ENCODE measurements at regions not wholly inside any gene's neighbourhood (a gene's known extent, or its start where the extent isn't known, plus 50 kb on each side); places are given as distances from the start of the nearest gene placed in this dataset.
"Not testable (repeated sequence)": the region's sequence is repeated elsewhere in the genome, so short reads cannot be mapped to it uniquely, and the experiment has no call there.

DNA sequence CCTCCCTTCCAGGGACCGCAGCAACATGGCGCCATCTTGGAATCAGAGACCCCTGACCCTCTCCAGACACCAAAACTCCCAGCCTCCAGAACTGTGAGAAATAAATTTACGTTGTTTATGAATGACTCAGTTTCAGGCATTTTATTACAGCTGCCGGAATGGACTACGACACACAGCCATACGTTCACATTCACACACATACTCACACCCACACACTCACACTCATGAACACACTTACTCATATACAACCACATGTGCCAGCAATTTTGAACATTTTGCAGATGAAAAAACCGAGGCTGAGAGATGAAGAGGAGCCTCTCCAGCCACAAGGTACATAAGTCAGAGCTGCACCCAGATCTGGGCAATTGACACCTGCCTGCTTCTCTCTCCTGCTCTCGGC is 151.0 kb upstream of the RAB4A start:
- no peak for DNase-seq

DNA sequence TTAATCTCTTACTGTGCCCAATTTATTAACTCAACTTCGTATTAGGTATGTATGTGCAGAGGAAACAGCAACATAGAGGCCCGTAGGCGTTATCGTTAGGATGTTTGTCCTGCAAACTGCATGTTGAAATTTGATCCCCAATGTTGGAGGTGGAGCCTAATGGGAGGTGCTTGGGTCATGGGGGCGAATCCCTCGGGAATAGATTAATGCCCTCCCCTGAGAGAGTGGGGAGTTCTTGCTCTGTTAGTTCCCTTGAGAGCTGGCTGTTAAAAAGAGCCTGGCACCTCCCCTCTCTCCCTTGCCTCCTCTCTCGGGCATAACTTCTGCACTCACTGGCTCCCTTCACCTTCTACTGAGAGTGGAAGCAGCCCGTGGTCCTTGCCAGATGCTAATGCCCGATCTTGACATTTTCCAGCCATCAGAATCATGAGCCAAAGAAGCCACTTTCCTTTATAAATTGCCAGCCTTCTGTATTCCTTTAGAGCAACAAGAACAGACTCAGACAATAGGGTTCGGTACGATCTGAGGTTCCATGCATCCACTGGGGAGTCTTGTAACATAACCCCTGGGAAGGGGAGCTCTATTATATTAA is 149.0 kb upstream of the RAB4A start:
- DNase-seq = no peak

DNA sequence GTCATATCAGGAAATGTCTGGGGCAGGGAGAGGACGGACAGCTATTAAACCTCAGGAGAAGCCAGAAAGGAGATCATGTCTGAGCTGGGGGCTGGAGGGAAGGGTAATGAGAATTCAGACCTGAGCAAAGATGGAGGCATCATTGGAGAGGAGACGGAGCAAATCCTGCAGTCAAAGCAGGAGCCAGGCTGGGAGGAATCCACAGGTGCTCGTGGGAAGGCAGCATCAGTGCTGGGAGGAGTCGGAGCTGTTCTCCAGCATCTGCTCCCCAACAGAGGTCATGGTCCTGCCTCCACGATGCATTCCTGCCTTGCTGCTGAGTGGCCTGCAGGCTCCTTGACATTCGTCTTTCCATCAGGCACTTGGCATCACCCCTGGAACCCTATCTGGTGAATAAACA is 148.3 kb upstream of the RAB4A start:
- no peak for DNase-seq

DNA sequence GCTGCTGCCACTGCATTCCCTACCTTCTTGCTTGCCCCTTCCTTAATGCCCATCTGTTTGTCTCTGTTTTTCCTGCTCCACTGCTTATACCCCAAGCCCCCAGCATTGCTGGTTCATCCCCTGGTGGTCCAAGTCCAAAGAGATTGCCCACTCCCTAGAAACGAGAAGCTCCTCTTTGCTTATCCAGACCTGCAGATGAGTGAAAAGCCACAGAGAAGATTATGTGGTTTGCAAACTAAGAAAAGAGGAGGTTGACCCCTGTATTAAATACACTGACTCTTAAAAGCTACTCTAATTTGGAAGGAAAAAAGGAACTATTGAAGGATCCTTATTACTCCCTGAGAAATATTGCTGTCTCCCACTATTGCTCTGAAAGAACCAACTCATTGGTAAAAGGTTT is 146.8 kb upstream of the RAB4A start:
- no peak for DNase-seq

DNA sequence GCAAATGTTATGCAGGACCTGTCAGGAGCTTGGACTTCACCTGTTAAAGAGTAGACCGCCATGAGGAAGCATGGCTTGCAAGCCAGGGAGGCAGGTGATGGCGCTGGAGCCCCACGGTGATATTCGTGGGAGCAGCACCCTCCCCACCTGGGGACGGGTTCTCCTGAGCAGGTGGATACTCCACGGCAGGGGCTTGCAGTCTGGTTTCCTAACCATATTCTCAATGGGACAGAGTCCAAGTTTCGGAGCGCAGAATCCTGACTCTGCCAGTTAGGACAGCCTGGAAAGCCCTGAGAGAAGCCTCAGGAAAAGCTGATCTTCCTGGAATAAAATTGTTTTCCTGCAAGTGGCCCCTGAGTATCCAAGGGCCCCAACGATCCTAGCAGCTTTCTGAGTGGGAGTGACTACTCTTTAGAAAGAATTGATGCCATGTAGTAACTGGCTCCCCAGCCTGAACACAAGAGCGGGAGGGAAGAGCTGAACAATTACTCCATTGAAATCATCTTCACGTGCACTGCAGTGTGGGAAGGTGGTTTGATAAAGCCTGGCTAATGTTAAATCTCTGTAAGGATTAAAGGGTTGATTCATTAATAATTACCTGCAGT is 146.3 kb upstream of the RAB4A start:
- DNase-seq = no peak

DNA sequence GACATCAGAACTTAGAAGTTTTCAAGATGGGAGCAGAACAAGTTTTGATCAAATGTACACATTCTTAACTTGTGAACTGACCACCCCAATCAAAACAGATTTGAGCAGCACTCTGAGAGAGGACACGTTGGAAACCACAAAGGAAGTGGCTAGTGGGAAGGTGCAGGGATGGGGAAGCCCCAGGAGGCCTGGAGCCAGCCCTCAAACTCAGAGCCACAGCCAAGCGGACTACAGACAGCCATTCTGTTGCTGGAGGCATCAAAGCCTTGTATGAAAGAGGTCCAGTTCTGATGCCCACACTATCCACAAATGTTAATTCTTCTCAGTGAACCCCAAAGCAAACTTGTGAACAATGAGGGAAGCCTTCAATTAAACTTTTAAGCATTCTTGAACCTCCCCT is 143.6 kb upstream of the RAB4A start:
- peak; percentile 29 for DNase-seq

DNA sequence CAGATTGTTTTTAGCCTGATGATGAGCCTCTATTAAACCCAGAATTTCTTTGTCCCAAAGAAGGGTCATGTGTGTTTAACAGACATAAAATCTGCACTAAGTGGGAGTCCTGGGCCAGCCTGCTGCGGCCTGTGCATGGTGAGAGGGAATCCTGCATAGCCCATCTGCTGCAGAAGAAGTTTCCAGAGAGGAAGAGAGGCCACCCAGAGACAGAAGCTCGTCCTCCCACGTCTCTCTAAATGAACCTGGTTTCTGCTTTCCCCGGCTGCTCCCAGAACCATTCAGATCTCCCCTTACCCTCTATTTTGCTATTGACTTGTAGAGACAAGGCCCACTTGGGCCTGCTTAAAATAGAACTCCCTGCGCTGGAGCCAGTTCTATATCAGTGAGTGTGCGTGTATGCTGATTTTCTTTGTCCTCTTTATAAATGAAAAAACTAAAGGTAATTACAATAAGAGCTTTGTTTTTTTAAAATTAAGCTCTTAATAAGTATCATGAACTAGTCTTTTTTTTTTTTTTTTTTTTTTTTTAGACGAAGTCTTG is 142.8 kb upstream of the RAB4A start:
- no peak for DNase-seq

DNA sequence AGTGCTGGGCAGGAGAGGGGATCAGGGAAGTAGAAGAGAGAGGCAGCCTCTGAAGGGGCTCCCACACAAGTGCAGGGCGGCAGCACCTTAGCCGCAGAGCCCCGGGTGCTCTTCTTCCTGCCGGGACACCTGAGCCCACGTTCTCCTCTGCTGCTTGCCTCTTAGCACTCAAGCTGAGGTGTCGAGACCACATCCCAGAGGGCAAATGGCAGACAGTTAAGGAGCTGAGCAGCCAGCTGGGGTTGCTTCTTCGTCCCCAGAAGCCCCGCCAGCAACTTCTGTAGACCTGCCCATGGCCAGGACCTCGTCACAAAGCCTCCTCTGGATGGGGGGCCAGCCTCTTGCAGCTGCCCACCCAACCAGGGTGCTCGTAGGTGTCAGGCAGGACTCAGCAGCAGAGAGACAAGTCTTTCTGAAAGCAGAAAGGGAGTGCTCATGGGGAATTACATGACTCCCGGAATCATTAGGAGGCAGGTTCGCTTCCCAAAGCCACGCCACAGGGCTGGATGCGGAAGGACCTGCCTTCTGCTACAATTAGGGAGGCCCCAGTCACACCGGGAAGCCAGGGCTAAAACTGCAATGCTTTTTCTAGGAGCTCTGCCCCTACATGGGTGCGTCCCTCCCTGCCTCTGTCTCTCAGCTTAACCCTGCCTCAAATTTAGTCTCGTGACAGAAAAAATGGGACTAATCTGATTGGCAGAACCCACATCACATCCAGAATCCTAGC is 141.4 kb upstream of the RAB4A start:
- peak; percentile 47 for DNase-seq

DNA sequence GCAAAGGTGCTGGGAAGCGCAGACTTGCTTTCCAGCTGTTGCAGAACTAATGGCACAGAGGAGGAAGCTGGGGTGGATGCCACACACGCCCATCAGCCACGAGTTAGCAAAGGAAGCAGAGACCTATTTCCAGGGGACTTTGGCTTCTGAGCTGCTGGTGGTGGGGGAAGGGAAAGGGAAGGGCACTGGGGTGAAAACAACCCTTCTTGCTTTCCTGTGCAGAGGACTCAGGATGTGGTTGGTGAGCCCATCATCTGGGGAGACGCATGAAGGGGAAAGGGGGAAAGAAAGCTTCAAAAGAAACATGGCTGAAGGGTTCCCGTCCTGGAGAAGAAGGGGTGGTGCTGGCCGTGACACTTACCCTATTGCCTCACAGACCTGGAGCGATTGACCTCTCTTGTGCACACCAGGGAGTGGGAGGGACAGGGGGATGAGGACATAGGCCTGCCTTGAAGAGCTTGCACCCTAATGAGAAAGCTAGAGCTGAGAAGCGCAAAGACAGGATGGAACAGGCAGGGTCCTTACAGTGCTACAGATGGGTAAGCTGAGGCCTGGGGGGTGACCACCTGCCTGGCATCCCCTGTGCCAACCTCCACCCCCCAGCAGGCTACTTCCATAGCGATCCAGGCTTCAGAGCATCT is 140.8 kb upstream of the RAB4A start:
- DNase-seq = peak; percentile 39

DNA sequence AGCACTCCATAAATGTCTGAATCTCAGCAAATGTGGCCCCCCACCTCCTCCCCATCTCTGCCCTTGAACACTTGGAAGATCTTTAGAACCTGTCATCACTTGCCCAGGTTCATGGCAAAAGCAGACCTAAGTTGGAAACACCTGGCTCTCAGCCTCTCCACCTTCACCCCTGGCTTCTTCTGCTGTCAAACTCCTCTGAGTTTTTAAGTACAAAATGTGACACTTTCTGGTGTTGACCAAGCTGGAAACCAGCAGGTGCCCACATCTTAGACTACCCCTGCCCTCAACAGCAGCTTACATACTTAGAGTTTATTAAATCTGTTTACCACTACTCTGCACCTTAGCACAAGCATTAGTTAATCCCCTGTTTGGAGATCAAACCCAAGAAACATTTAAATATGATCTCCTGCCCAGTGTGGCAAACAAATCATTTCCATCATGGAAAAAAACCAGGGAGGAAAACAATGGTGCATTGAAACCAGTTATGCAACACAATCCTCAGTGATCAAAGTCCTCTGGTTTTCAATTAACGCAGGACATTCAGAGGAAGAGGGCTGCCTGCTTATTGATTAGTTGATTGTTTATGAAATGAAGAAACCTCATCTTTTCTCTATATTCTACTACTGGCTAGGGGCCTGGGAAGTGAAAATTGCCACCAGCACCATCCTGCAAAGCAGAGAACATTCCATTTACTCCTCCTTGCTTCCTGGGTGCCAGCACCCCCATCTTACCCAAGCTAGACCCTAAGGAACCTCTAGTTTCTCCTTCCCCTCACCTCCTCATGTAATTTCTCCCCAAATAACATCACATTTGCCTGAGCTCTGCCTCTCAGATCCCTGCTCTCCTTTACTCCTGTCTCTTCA is 139.4 kb upstream of the RAB4A start:
- DNase-seq = no peak

DNA sequence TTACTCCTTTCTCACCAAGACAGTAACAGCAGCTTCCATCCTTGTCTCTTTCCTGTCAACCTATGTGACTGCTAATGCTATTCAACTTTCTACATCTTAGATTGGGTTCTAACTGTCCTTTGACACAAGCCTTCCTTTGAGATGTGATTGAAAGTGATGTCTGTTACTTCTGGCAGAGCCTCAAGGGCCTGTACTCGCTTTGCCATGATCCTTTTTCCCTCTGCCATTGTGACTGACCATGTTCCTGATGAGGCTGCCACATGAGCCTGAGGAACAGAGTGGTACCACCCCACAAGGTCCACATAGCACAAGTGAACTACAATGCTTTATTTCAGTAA is 138.8 kb upstream of the RAB4A start:
- no peak for DNase-seq

DNA sequence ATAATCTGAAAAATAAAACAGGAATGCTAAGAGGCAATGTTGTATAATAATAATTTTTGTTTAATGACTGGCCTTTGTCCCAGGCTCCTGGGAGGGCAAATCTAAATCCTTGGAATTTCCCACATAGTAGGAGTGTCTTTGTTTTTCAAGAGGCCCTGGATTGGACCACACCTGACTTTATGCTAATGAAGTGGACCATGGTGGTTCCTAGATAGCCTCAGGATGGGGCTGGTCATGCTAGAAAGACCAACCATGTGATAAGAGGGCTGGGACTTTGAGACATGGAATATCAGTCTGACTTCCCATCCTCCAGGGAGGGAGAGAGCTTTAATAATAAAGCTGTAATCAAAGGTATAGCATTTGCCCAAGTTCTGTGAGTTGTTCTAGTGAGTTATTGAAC is 138.2 kb upstream of the RAB4A start:
- no peak for DNase-seq

DNA sequence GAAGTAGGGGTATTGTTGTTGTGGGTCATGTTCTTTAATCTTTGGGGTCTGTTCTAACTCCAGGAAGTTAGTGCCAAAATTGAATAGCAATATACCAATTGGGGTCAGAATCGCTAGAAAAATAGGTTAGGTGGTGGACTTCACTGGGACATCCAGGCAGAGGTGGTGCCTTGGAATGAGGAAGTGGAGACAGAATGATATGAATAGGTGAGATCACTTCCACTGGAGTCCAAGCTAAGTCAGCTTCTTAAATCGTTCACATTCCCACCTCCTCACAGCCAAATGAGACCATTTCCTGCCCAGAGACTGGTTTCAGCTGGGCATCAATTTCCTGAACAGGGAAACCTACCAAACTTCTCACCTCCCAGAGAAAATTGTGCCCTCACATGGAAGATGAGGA is 137.8 kb upstream of the RAB4A start:
- no peak for DNase-seq

DNA sequence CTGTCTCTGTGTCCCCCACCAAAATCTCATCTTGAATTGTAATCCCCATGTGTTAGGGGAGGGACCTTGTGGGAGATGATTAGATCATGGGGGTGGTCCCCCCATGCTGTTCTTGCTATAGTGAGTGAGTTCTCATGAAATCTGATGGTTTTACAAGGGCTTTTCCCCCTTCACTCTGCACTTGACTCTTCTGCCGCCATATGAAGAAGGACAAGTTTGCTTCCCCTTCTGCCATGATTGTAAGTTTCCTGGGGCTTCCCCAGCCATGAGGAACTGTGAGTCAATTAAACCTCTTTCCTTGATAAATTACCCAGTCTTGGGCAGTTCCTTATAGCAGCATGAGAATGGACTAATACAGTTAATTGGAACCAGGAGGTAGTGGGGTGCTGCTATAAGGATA is 137.1 kb upstream of the RAB4A start:
- no peak for DNase-seq

DNA sequence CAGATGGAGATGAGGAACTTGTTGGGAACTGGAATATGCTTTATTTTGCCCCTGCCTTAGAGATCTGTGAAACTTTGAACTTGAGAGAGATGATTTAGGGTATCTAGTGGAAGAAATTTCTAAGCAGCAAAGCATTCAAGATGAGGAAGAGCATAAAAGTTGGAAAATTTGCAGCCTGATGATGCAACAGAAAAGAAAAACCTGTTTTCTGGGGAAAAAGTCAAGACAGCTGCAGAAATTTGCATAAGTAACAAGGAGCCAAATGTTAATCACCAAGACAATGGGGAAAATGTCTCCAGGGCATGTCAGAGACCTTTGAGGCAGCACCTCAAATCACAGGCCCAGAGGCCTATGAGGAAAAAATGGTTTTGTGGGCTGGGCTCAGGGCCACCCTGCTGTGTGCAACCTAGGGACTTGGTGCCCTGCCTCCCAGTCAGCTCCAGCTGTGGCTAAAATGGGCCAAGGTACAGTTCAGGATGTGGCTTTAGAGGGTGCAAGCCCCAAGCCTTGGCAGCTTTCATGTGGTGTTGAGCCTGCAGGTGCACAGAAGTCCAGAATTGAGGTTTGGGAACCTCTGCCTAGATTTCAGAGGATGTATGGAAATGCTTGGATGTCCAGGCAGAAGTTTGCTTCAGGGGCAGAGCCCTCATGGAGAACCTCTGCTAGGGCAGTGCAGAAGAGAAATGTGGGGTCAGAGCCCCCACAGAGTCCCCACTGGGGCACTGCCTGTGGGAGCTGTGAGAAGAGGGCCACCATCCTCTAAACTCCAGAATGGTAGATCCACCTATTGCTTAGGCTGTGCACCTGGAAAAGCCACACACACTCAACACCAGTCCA is 136.3 kb upstream of the RAB4A start:
- not testable (repeated sequence) for DNase-seq

DNA sequence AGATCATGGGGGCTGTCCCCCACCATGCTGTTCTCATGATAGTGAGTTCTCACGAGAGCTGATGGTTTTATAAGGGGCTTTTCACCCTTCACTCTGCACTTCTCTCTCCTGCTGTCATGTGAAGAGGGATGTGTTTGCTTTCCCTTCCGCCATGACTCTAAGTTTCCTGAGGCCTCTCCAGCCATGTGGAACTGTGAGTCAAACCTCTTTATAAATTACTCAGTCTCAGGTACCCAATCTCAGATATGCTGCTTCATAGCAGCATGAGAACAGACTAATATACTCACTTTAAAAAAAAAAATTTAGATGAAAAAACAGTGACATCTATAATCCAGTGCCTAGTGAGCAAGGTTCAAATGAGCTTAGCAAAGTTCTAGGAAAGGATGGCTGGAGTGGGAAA is 135.1 kb upstream of the RAB4A start:
- no peak for DNase-seq

DNA sequence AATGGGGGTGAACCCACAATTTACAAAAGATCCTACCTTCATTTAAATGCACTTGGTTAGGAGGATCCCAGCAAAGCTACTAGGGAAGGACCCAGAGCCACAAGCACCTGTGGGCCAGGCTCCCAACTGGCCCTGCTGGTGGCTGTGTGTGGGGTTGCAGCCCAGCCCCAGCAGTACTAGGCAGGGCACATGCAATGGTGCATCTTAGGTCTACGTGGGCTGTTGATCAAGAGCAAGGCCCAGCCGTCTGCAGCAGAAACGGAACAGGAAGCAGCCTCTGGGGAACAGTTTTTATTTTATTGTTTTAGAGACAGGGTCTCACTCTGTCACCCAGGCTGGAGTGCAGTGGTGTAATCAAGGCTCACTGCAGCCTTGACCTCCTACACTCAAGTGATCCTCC is 134.1 kb upstream of the RAB4A start:
- DNase-seq = no peak

DNA sequence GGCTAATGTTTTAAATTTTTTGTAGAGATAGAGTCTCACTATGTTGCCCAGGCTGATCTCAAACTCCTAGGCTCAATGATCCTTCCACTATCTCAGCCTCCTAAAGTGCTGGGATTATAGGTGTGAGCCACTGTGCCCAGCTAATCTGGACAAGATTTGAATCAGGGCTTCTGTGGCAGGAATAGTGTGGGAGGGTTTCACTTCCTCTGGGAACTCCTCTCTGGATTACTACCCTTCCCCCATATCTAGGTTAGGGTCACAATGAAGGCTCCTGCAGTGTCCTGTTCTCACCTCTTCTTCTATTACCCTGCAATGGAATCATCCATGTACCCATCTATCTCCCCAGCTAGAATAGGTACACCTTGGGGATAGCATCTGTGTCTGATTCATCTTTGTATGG is 133.6 kb upstream of the RAB4A start:
- no peak for DNase-seq

DNA sequence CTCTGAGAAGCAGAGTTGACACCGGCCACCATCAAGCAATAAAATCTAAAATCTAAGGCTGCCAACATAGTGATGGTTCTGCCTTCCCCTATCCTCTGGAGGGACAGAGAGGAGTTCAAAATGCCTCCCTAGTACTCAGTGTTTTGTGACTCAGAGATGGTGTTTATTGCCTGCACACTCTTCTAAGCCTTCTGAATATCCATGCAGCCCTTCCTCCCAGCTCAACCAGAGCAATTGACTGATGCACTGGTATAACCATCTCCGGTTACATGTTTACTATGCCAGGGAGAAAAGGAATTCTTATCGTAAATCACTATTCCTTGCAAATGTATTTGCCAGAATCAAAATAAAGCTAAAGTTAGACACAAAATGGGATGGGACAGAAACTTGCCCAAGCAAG is 132.9 kb upstream of the RAB4A start:
- DNase-seq = no peak

DNA sequence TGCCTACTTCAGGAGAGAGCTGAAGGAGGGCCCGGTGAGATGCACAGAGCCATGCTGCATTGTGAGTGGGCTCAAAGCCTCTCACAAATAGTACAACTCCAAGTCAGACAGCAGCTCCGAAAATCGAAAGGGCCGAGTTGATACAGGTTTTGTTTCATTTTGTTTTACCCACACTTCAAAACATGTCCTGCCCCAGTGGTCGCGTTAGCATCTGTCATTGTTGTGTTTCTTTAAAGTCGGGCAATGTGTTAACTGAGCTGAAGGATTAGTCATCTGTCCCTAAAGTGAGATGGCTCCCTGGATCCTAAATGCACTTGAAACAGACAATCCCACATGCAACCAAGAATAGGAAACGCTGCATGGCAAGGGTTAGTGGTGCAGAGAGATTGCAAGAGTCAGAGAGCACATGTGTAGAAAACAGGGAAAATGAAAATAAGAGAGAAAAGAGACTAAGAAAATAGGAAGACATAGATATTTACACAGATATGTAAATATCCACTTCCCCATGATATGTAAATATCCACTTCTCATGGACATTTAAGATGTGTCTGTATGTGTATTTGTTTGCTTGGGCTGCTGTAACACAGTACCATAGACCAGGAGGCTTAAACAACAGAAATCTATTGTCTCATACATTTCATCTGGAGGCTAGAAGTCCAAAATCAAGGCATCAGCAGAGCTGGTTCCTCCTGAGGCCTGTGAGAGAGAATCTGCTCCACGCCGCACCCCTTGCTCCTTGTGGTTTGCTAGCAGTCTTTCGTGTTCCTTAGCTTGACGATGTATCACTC is 131.4 kb upstream of the RAB4A start:
- no peak for DNase-seq

DNA sequence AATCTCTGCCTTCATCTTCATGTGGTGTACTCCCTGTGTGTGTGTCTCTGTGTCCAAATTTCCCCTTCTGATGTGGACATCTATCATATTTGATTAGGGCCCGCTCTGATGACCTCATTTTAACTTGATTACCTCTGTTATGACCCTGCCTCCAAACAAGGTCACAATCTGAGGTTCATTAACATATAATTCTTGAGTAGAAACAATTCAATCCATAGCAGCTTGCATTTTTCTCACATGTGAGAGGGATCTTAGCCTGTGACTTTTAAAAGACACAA is 130.9 kb upstream of the RAB4A start:
- no peak for DNase-seq

DNA sequence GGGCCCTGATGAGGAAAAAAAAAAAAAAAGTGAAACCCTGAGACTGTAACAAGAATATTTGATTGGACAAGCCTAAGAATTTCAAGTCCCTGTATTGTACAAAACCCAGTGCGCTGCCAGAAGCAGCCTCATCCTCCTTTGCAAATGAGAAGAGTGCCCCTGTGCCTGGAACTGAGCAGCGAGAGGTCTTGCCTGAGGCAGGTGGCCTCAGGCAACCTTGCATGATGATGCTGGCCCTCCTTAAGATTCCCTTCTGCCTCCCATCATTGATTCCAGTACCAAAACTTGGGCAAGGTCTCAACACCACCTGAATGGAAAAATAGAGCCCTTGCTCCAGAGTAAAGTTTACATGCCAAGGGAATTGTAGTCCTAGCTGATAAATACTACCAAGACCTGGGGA is 129.6 kb upstream of the RAB4A start:
- DNase-seq = no peak

Measured in CD4-positive, alpha-beta T cell treated with Interleukin-10 for 1 hour (primary cell).